ENCODE measurements at regions not wholly inside any gene's neighbourhood (a gene's known extent, or its start where the extent isn't known, plus 50 kb on each side); places are given as distances from the start of the nearest gene placed in this dataset.

GRCh38 chr5:26572480-26572879, 465.9 kb downstream of the CDH9 start:
- CTCF ChIA-PET: no interaction called here
- no peak for TF ChIP-seq CTCF (IDR thresholded peaks at IDR 0.05)
- DNase-seq (no peak), ATAC-seq (ENCODE audit: low read depth) (no peak)
- H3K27me3 Mint-ChIP-seq: no peaks in the 10 kb centered on the region
- H3K9me3 Mint-ChIP-seq: no peaks in the 10 kb centered on the region
- intact Hi-C loops (cut with micrococcal nuclease): no loop called here
- POLR2A ChIA-PET: no interaction called here
- no peak overlapping the region for H3K27ac Mint-ChIP-seq
- no peaks in the 10 kb centered on the region for H3K36me3 Mint-ChIP-seq (ENCODE audit: low read depth)
- H3K4me1 Mint-ChIP-seq: no peaks in the 10 kb centered on the region
- H3K4me3 Mint-ChIP-seq: no peak overlapping the region

- Mint-ChIP-seq H3K27ac (no peak overlapping the region), H3K9me3 (peaks cover 10% of the 10 kb centered on the region), H3K27me3 (no peaks in the 10 kb centered on the region), H3K4me3 (no peak overlapping the region), H3K4me1 (no peaks in the 10 kb centered on the region), H3K36me3 (ENCODE audit: low read depth) (no peaks in the 10 kb centered on the region)
- intact Hi-C loops (cut with micrococcal nuclease): no loop called here
- ATAC-seq (ENCODE audit: low read depth) (no peak), DNase-seq (no peak)
- no peak for TF ChIP-seq CTCF (IDR thresholded peaks at IDR 0.05)
- ChIA-PET CTCF (no interaction called here), POLR2A (no interaction called here)
These were observed 468.5 kb downstream of the CDH9 start for GRCh38 chr5:26569929-26570258.

- no peaks in the 10 kb centered on the region for H3K27me3 Mint-ChIP-seq
- H3K27ac Mint-ChIP-seq: no peak overlapping the region
- H3K4me3 Mint-ChIP-seq: no peak overlapping the region
- ATAC-seq (ENCODE audit: low read depth) (no peak), DNase-seq (no peak)
- H3K4me1 Mint-ChIP-seq: no peaks in the 10 kb centered on the region
- intact Hi-C loops (cut with micrococcal nuclease): no loop called here
- no peak for TF ChIP-seq CTCF (IDR thresholded peaks at IDR 0.05)
- POLR2A ChIA-PET: no interaction called here
- CTCF ChIA-PET: no interaction called here
- H3K36me3 Mint-ChIP-seq (ENCODE audit: low read depth): no peaks in the 10 kb centered on the region
- peaks cover 10% of the 10 kb centered on the region for H3K9me3 Mint-ChIP-seq
These were observed 469.0 kb downstream of the CDH9 start for GRCh38 chr5:26569241-26569928.

GRCh38 chr5:26568316-26568715, 470.1 kb downstream of the CDH9 start:
- Mint-ChIP-seq H3K4me3 (no peak overlapping the region), H3K27me3 (no peaks in the 10 kb centered on the region), H3K36me3 (ENCODE audit: low read depth) (no peaks in the 10 kb centered on the region), H3K9me3 (peaks cover 10% of the 10 kb centered on the region), H3K4me1 (no peaks in the 10 kb centered on the region), H3K27ac (no peak overlapping the region)
- POLR2A ChIA-PET: no interaction called here
- DNase-seq (no peak), ATAC-seq (ENCODE audit: low read depth) (no peak)
- no peak for TF ChIP-seq CTCF (IDR thresholded peaks at IDR 0.05)
- intact Hi-C loops (cut with micrococcal nuclease): no loop called here
- CTCF ChIA-PET: no interaction called here

- DNase-seq (no peak), ATAC-seq (ENCODE audit: low read depth) (no peak)
- CTCF ChIA-PET: no interaction called here
- H3K27me3 Mint-ChIP-seq: no peaks in the 10 kb centered on the region
- peaks cover 15% of the 10 kb centered on the region for H3K9me3 Mint-ChIP-seq
- H3K4me1 Mint-ChIP-seq: no peaks in the 10 kb centered on the region
- no peak overlapping the region for H3K4me3 Mint-ChIP-seq
- no peaks in the 10 kb centered on the region for H3K36me3 Mint-ChIP-seq (ENCODE audit: low read depth)
- intact Hi-C loops (cut with micrococcal nuclease): no loop called here
- POLR2A ChIA-PET: no interaction called here
- no peak for TF ChIP-seq CTCF (IDR thresholded peaks at IDR 0.05)
- H3K27ac Mint-ChIP-seq: no peak overlapping the region
These were observed 474.4 kb downstream of the CDH9 start for GRCh38 chr5:26563979-26564378.

Data from activated B cell treated with CpG ODN at 0.5 μM for 24 hours (primary cell).